MM.1S (cell line): ENCODE measurements at regions not wholly inside any gene's neighbourhood (a gene's known extent, or its start where the extent isn't known, plus 50 kb on each side); places are given as distances from the start of the nearest gene placed in this dataset.

Source experiments
- EZH2 ChIP-seq: fragments of 300-600 bp; sonication (generic); optimal IDR thresholded peaks from 2 replicates; pipeline ENCODE3; 2017; ENCODE audit warnings: low read depth, mild to moderate bottlenecking, antibody characterized with exemption, low read length, mixed read lengths
- EZH2phosphoT487 ChIP-seq: fragments of 300-600 bp; sonication (generic); IDR thresholded peaks from 2 replicates; pipeline ENCODE4 v1.6.1; 2018; ENCODE audit warnings: antibody characterized with exemption, low read length
- TF ChIP-seq, protein P1 (sequence below): fragments of 300-600 bp; sonication (generic); IDR thresholded peaks from 2 replicates; pipeline ENCODE4 v1.5.1; 2016; ENCODE audit warnings: antibody characterized with exemption, low read length, mixed read lengths

DNA sequence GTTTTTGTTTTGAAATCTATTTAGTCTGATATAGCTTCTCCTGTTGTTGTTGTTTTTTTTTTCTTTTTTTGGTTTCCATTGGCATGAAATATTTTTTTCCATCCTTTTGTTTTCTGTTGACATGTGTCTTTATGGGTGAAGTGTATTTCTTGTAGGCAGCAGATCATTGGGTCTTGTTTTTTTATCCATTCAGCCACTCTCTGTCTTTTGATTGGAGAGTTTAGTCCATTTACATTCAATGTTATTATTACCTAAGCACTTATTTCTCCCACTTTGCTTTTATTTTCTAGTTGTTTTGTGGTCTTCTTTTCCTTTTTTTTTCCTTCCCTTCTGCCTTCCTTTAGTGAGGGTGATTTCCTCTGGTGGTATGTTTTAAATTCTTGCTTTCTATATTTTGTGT is 193.6 kb upstream of the TMEM260 start:
- TF ChIP-seq EZH2 (no peak), EZH2phosphoT487 (no peak)
- TF ChIP-seq, protein P1, sequence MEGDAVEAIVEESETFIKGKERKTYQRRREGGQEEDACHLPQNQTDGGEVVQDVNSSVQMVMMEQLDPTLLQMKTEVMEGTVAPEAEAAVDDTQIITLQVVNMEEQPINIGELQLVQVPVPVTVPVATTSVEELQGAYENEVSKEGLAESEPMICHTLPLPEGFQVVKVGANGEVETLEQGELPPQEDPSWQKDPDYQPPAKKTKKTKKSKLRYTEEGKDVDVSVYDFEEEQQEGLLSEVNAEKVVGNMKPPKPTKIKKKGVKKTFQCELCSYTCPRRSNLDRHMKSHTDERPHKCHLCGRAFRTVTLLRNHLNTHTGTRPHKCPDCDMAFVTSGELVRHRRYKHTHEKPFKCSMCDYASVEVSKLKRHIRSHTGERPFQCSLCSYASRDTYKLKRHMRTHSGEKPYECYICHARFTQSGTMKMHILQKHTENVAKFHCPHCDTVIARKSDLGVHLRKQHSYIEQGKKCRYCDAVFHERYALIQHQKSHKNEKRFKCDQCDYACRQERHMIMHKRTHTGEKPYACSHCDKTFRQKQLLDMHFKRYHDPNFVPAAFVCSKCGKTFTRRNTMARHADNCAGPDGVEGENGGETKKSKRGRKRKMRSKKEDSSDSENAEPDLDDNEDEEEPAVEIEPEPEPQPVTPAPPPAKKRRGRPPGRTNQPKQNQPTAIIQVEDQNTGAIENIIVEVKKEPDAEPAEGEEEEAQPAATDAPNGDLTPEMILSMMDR = no peak
